ENCODE measurements at regions not wholly inside any gene's neighbourhood (a gene's known extent, or its start where the extent isn't known, plus 50 kb on each side); places are given as distances from the start of the nearest gene placed in this dataset.
A peak's percentile ranks its signal among the peaks of the same experiment; 100 is the strongest.

GRCh38 chr6:169965657-169966311 is 214.4 kb downstream of the ERMARD start:
- DNase-seq (ENCODE audit: low read depth in 2 of 2): no peak

GRCh38 chr6:169965239-169965638 is 213.8 kb downstream of the ERMARD start:
- DNase-seq (ENCODE audit: low read depth in 2 of 2): no peak

DNA sequence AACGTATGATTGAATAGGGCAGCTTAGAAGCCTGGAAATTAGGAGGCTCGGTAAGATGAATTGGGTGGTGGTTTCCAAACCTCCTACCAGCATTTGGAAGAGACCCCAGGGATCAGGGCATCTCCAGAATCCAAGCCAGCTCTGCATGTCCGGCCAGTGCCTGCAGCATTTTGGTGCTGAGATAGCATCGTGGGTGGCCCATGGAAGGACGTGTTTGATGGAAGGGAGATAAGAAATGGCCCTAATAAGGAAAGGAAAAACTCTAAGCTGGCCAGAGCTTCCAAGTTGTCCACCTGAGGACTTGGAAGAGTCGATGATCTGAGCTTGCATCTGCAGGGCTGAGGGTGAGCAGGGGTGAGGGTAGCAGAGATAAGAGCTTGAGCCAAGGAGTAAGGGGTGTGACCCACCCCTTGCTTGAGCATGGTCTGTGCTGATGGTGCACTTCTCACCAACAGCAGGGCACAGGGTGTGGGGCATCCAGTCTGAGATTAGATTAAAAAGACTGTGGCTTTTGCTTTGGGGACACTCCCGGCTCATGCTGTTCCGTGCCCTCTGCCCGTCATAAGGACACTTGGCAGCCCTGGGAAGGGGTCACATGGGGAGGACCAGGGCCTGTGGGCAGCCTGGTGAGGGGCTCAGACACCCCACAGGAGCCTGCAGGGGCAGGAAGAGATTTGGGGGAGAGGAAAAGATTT is 213.2 kb downstream of the ERMARD start:
- no peak for DNase-seq (ENCODE audit: low read depth in 2 of 2)

DNA sequence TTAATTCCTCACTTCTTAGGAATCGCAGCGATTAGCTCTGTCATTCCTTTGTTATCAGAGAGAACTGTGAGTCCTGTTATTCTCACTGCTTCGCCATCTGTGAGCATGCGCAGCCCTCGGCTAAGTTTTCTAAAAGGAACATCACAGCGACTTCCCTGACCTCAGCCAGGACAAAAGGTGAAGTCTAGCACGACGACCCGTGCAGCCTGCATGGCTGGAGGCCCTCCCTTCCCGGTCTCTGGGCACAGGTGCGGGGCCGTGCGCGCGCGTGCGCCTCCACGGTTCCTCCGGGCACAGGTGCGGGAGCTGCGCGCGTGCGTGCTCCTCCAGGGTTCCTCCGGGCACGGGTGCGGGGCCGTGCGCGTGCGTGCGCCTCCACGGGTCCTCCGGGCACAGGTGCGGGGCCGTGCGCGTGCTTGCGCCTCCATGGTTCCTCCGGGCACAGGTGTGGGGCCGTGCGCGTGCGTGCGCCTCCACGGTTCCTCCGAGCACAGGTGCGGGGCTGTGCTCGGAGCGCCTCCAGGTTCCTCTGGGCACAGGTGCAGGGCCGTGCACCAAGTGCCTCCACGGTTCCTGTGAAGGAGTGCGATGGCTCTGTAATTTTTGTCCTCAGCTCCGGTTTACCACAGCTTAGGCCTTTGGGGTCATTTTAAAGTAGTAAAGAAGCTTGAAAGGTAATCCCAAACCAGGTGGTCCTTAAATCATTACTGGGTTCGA is 212.3 kb downstream of the ERMARD start:
- DNase-seq (ENCODE audit: low read depth in 2 of 2): no peak

- DNase-seq (ENCODE audit: low read depth in 2 of 2): no peak
Observed at GRCh38 chr6:169962604-169963469, 211.4 kb downstream of the ERMARD start.

- no peak for DNase-seq (ENCODE audit: low read depth in 2 of 2)
Observed at GRCh38 chr6:169961772-169962561, 210.5 kb downstream of the ERMARD start.

GRCh38 chr6:169960886-169961611 is 209.6 kb downstream of the ERMARD start:
- DNase-seq (ENCODE audit: low read depth in 2 of 2): no peak

- no peak for DNase-seq (ENCODE audit: low read depth in 2 of 2)
Observed at GRCh38 chr6:169960521-169960885, 209.1 kb downstream of the ERMARD start.

DNA sequence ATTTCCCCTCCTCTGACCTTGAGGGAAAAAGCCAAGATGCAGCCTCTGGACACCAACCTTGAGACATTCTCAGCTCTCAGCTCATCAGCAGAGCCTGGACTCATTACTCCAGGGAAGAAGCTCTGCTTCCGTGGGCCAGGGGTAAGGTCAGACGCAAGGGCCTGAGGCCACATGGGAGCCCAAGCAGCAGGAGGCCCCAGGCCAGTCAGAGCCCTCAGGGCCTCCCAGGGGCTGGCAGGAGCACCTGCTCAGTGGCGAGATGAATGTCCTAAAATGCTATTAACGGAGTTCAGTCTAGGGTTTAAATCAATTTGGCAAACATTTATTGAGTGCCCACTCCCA is 208.6 kb downstream of the ERMARD start:
- DNase-seq (ENCODE audit: low read depth in 2 of 2): no peak

DNA sequence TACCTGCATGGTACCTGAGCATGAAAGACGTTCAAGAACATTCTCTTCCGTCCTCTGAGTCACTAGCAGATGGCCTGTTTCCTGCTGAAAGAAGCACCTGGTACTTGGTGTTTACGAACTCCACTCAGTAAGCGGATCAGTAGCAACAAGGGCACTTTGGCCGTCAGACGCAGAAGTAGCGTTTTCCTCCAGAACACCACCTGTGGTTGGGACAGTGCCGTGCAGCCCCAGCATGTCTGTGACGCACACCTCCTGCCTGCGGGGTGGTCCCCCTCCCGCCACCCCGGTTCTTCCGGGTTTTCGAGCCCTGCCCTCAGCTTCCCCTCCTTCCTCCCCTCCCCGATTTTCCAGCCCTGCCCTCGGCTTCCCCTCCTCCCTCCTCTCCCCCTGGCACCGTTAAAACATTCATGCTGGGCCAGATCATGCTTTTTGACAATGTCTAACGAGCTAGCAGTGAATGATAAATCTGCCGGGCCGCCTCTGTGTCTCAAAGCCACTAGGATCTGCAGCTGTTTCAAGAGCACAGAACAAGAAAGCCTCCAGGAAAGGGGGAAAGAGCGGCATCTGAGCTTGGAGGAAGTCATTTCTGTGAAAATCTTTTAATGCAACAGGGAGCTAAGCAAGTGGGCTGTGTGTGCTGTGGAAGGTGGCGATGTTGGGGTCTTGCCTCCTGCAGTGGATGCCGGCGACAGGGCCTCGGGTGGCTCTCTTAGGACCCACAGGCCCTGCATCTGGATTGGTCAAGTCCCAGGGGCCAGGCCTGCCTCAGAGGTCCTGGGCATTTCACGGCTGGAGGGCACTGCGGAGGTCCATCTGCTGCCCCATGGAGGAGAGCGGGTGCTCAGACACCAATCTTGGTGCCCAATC is 207.9 kb downstream of the ERMARD start:
- peak in 1 of 2 donors; percentile 13 for DNase-seq (ENCODE audit: low read depth in 2 of 2)

GRCh38 chr6:169958510-169958909 is 207.1 kb downstream of the ERMARD start:
- DNase-seq (ENCODE audit: low read depth in 2 of 2): no peak

DNA sequence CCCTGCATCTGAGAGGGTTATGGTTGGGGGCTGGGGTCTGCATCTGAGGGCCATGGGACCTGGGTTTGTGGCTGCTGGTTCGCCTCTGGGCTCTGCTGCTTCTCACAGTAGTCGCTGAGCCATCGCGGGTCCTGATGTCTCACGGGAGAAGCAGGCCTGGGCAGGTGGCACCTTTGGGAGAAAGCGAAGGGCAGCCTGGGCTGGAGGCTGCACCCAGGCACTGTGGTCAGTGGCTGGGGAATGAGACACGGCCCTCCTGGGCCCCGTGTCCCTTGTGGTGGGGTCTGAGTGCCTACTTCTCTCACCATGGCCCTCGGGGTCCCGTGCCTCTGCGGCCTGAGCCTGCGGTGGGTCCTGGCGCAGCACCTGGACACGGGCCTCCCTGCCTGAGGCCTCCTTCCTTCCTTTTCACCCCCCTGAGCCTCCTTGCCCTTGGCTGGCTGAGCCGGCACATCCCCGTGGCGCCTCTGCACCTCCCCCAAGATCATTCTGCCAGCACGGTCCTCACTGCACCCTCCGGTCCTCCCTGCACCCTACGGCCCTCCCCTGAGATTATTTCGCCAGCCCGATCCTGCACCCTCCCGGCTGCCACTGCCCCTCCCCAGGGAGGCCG is 206.0 kb downstream of the ERMARD start:
- no peak for DNase-seq (ENCODE audit: low read depth in 2 of 2)

GRCh38 chr6:169956580-169956979 is 205.2 kb downstream of the ERMARD start:
- DNase-seq (ENCODE audit: low read depth in 2 of 2): no peak

- DNase-seq (ENCODE audit: low read depth in 2 of 2): no peak
Observed at GRCh38 chr6:169955731-169956437, 204.5 kb downstream of the ERMARD start.

- DNase-seq (ENCODE audit: low read depth in 2 of 2): no peak
Observed at GRCh38 chr6:169954977-169955376, 203.6 kb downstream of the ERMARD start.

- no peak for DNase-seq (ENCODE audit: low read depth in 2 of 2)
Observed at GRCh38 chr6:169953686-169954085, 202.3 kb downstream of the ERMARD start.

GRCh38 chr6:169950558-169950957 is 199.1 kb downstream of the ERMARD start:
- no peak for DNase-seq (ENCODE audit: low read depth in 2 of 2)

- no peak for DNase-seq (ENCODE audit: low read depth in 2 of 2)
Observed at GRCh38 chr6:169949511-169950097, 198.2 kb downstream of the ERMARD start.
